H1 (cell line): ENCODE measurements at regions not wholly inside any gene's neighbourhood (a gene's known extent, or its start where the extent isn't known, plus 50 kb on each side); places are given as distances from the start of the nearest gene placed in this dataset.

Experiments
- CTCF ChIA-PET: fragments of 300-600 bp; sonication (Branson Sonifier 250); formaldehyde crosslinking; loops from one replicate; lab custom pipeline; 2021; ENCODE audit not compliant: partially characterized antibody; lab: Charles Lee
- POLR2A ChIA-PET: fragments of 300-600 bp; sonication (Branson Sonifier 250); formaldehyde crosslinking; loops from one replicate; lab custom pipeline; 2021; ENCODE audit warnings: inconsistent platforms; ENCODE audit not compliant: partially characterized antibody; lab: Charles Lee
- DNase-seq, 2 experiments: peaks; one replicate each; pipeline versions ENCODE4 v3.0.0 to v3.0.0-alpha.2; 2010 to 2022; ENCODE audit warnings: low spot score in 2 of 2, low read depth in 1 of 2, mixed read lengths in 1 of 2
- FAIRE-seq: peaks from 2 replicates; lab custom pipeline; 2011; peaks lifted over from hg19 to GRCh38; lab: Jason Lieb, UNC
- H2AFZ ChIP-seq: 2 replicates; pipeline ENCODE4 v1.8.1; 2012; ENCODE audit warnings: low read length, inconsistent platforms
- H2AK5ac ChIP-seq: 2 replicates; pipeline ENCODE4 v1.6.1; 2013; ENCODE audit warnings: low read depth, low read length
- H2BK120ac ChIP-seq: replicated peaks from 2 replicates; pipeline ENCODE3; 2013; ENCODE audit warnings: low read depth, low read length, inconsistent platforms
- H2BK12ac ChIP-seq: 2 replicates; pipeline ENCODE4 v1.6.1; 2013; ENCODE audit warnings: low read depth, low read length
- H2BK15ac ChIP-seq: 2 replicates; pipeline ENCODE4 v1.6.1; 2013; ENCODE audit warnings: low read length
- H2BK20ac ChIP-seq: 2 replicates; pipeline ENCODE4 v1.6.1; 2013; ENCODE audit warnings: low read length
- H2BK5ac ChIP-seq: 2 replicates; pipeline ENCODE4 v1.6.1; 2013; ENCODE audit warnings: low read depth, low read length
- H3K14ac ChIP-seq: 2 replicates; pipeline ENCODE4 v1.6.1; 2013; ENCODE audit warnings: inconsistent platforms; ENCODE audit not compliant: insufficient read length
- H3K18ac ChIP-seq: 2 replicates; pipeline ENCODE4 v1.6.1; 2013; ENCODE audit warnings: low read length; ENCODE audit errors: extremely low read depth
- H3K23ac ChIP-seq: 2 replicates; pipeline ENCODE4 v1.6.1; 2013; ENCODE audit warnings: inconsistent platforms; ENCODE audit not compliant: insufficient read length
- H3K23me2 ChIP-seq: 2 replicates; pipeline ENCODE4 v1.6.1; 2013; ENCODE audit warnings: low read depth, low read length
- H3K27ac ChIP-seq: 2 replicates; pipeline ENCODE4 v1.6.1; 2011; ENCODE audit warnings: low read depth, low read length, inconsistent platforms
- H3K27me3 ChIP-seq, 4 experiments: replicated peaks in 1 of 4; 1 replicate in 1 of 4; 2 replicates in 3 of 4; pipeline versions ENCODE4 v1.6.1 to v1.8.1; 2011 to 2013; ENCODE audit warnings: low read length in 3 of 4, mild to moderate bottlenecking in 3 of 4, inconsistent platforms in 2 of 4, mixed read lengths in 2 of 4, moderate library complexity in 1 of 4; ENCODE audit not compliant: control insufficient read depth in 3 of 4, insufficient read depth in 3 of 4; ENCODE audit errors: extremely low read depth in 1 of 4
- H3K36me3 ChIP-seq, 4 experiments: 2 replicates each; pipeline versions ENCODE4 v1.6.1 to v1.8.1; 2011 to 2013; ENCODE audit warnings: mild to moderate bottlenecking in 4 of 4, low read length in 3 of 4, moderate library complexity in 2 of 4, control low read depth in 1 of 4, inconsistent platforms in 1 of 4; ENCODE audit not compliant: insufficient read depth in 4 of 4, control insufficient read depth in 2 of 4
- H3K4ac ChIP-seq: replicated peaks from 2 replicates; pipeline ENCODE3; 2013; ENCODE audit warnings: low read length, low read depth, mixed read lengths, inconsistent platforms; ENCODE audit not compliant: insufficient read length
- H3K4me1 ChIP-seq, 4 experiments: replicated peaks in 1 of 4; 1 replicate in 1 of 4; 2 replicates in 3 of 4; pipeline versions ENCODE4 v1.6.1 to v1.8.1; 2011 to 2013; ENCODE audit warnings: low read length in 3 of 4, inconsistent platforms in 2 of 4, mixed read lengths in 1 of 4; ENCODE audit not compliant: insufficient read depth in 4 of 4, control insufficient read depth in 3 of 4
- H3K4me2 ChIP-seq, 2 experiments: 2 replicates each; pipeline versions ENCODE4 v1.6.1 to v1.8.1; 2011 to 2013; ENCODE audit warnings: low read depth in 2 of 2, low read length in 2 of 2, control low read depth in 1 of 2, inconsistent platforms in 1 of 2, mild to moderate bottlenecking in 1 of 2; ENCODE audit not compliant: insufficient read depth in 1 of 2
- H3K4me3 ChIP-seq, 4 experiments: fragments of 200-600, 300-600 bp in 1 of 4; sonication (generic), shearing (Covaris generic), sonication (Bioruptor Twin) in 1 of 4; 2 replicates each; pipeline versions ENCODE4 v1.5.1 to v1.8.1; 2011 to 2016; ENCODE audit warnings: low read length in 4 of 4, low read depth in 3 of 4, control low read depth in 2 of 4, inconsistent platforms in 2 of 4, mild to moderate bottlenecking in 2 of 4, mixed read lengths in 1 of 4, moderate library complexity in 1 of 4; ENCODE audit not compliant: insufficient read depth in 2 of 4; ENCODE audit errors: extremely low read depth in 1 of 4
- H3K56ac ChIP-seq: replicated peaks from 2 replicates; pipeline ENCODE3; 2013; ENCODE audit warnings: low read depth, mild to moderate bottlenecking, mixed read lengths, low read length, inconsistent platforms; ENCODE audit not compliant: insufficient read length
- H3K79me1 ChIP-seq: 2 replicates; pipeline ENCODE4 v1.6.1; 2013; ENCODE audit warnings: low read depth, low read length, control low read depth
- H3K79me2 ChIP-seq, 2 experiments: 2 replicates each; pipeline versions ENCODE4 v1.6.1 to v1.8.1; 2012 to 2013; ENCODE audit warnings: low read length in 2 of 2, mild to moderate bottlenecking in 2 of 2, inconsistent platforms in 1 of 2; ENCODE audit not compliant: insufficient read depth in 2 of 2, control insufficient read depth in 1 of 2
- H3K9ac ChIP-seq, 4 experiments: replicated peaks in 1 of 4; 1 replicate in 1 of 4; 2 replicates in 3 of 4; pipeline versions ENCODE4 v1.6.1 to v1.8.1; 2011 to 2013; ENCODE audit warnings: low read depth in 3 of 4, low read length in 3 of 4, control low read depth in 2 of 4, mild to moderate bottlenecking in 2 of 4, moderate library complexity in 2 of 4, inconsistent platforms in 1 of 4; ENCODE audit errors: extremely low read depth in 1 of 4
- H3K9me3 ChIP-seq, 2 experiments: 2 replicates each; pipeline versions ENCODE4 v1.6.1 to v1.8.1; 2012 to 2013; ENCODE audit warnings: mild to moderate bottlenecking in 2 of 2, moderate library complexity in 2 of 2, control low read depth in 1 of 2, inconsistent platforms in 1 of 2, low read depth in 1 of 2, low read length in 1 of 2, mixed read lengths in 1 of 2; ENCODE audit not compliant: insufficient read depth in 2 of 2
- H4K20me1 ChIP-seq, 2 experiments: replicated peaks in 1 of 2; 2 replicates each; pipeline versions ENCODE3 to v1.8.1; 2011 to 2013; ENCODE audit warnings: inconsistent platforms in 2 of 2, low read length in 2 of 2, mild to moderate bottlenecking in 1 of 2; ENCODE audit not compliant: insufficient read depth in 2 of 2, control insufficient read depth in 1 of 2
- H4K5ac ChIP-seq: 2 replicates; pipeline ENCODE4 v1.6.1; 2013; ENCODE audit warnings: low read length, low read depth, mixed read lengths, inconsistent platforms; ENCODE audit not compliant: insufficient read length
- H4K8ac ChIP-seq: 2 replicates; pipeline ENCODE4 v1.8.0; 2013; ENCODE audit warnings: mild to moderate bottlenecking, moderate library complexity, low read length, inconsistent platforms; ENCODE audit not compliant: insufficient read depth; ENCODE audit errors: extremely low read depth
- H4K91ac ChIP-seq: replicated peaks from 2 replicates; pipeline ENCODE3; 2013; ENCODE audit warnings: low read length, mixed read lengths, inconsistent platforms; ENCODE audit not compliant: insufficient read length
- ATF2 ChIP-seq: IDR thresholded peaks from 2 replicates; pipeline ENCODE4 v1.6.1; 2012; ENCODE audit warnings: low read length, inconsistent platforms
- BCL11A ChIP-seq, 2 experiments: IDR thresholded peaks; one replicate each; pipeline ENCODE4 v1.6.1; 2011; ENCODE audit warnings: low read depth in 2 of 2, low read length in 2 of 2, mild to moderate bottlenecking in 2 of 2
- CBX5 ChIP-seq: fragments of 300-800, 300-1000 bp; sonication (generic); IDR thresholded peaks from 2 replicates; pipeline ENCODE4 v1.7.1; 2016; ENCODE audit warnings: antibody characterized with exemption, low read length, low read depth
- CREB1 ChIP-seq: IDR thresholded peaks from 2 replicates; pipeline ENCODE4 v1.6.1; 2012; ENCODE audit warnings: inconsistent platforms
- FOSL1 ChIP-seq: IDR thresholded peaks from 2 replicates; pipeline ENCODE4 v1.6.1; 2011; ENCODE audit warnings: mild to moderate bottlenecking, low read depth, low read length, moderate library complexity; ENCODE audit not compliant: insufficient read depth
- POLR2AphosphoS5 ChIP-seq: IDR thresholded peaks from 2 replicates; pipeline ENCODE4 v1.6.1; 2011; ENCODE audit warnings: low read depth, low read length
- RBBP5 ChIP-seq: IDR thresholded peaks from 2 replicates; pipeline ENCODE4 v1.7.1; 2012; ENCODE audit warnings: low read depth, mild to moderate bottlenecking, inconsistent platforms, low read length, moderate library complexity, borderline replicate concordance
- RNF2 ChIP-seq: fragments of 200-900, 300-1000 bp; sonication (generic); IDR thresholded peaks from 2 replicates; pipeline ENCODE4 v1.7.1; 2016; ENCODE audit warnings: borderline replicate concordance, low read depth, mild to moderate bottlenecking, antibody characterized with exemption, low read length; ENCODE audit not compliant: poor library complexity, severe bottlenecking; ENCODE audit errors: missing control alignments
- SAP30 ChIP-seq: fragments of 300-600 bp; sonication (generic); IDR thresholded peaks from 2 replicates; pipeline ENCODE4 v1.7.1; 2012; ENCODE audit warnings: low read length, moderate library complexity, mild to moderate bottlenecking, inconsistent platforms; ENCODE audit not compliant: insufficient read depth, insufficient replicate concordance
- TAF1 ChIP-seq: IDR thresholded peaks from 2 replicates; pipeline ENCODE4 v1.6.1; 2011; ENCODE audit warnings: mild to moderate bottlenecking, low read depth, low read length
- TAF7 ChIP-seq: optimal IDR thresholded peaks from 2 replicates; pipeline ENCODE3; 2011; ENCODE audit warnings: low read depth, mild to moderate bottlenecking, inconsistent platforms, low read length, moderate library complexity, borderline replicate concordance
- YY1 ChIP-seq: IDR thresholded peaks from 2 replicates; pipeline ENCODE4 v1.6.1; 2011; ENCODE audit warnings: low read depth, mild to moderate bottlenecking, low read length
- WGBS, 2 experiments: shearing (Covaris generic) in 1 of 2; methylation state at CpG; one replicate each; pipeline versions ENCODE4 v1.1.6 to v1.1.7; 2013 to 2015; ENCODE audit warnings: low lambda C conversion rate in 2 of 2, mixed read lengths in 2 of 2, inconsistent platforms in 1 of 2, low coverage in 1 of 2, missing lambda C conversion rate in 1 of 2; ENCODE audit not compliant: insufficient replicate concordance in 2 of 2, insufficient coverage in 1 of 2, insufficient read length in 1 of 2; ENCODE audit errors: extremely low coverage in 1 of 2, missing lambda C conversion rate in 1 of 2; 5-methylcytosine and 5-hydroxymethylcytosine counted together

DNA sequence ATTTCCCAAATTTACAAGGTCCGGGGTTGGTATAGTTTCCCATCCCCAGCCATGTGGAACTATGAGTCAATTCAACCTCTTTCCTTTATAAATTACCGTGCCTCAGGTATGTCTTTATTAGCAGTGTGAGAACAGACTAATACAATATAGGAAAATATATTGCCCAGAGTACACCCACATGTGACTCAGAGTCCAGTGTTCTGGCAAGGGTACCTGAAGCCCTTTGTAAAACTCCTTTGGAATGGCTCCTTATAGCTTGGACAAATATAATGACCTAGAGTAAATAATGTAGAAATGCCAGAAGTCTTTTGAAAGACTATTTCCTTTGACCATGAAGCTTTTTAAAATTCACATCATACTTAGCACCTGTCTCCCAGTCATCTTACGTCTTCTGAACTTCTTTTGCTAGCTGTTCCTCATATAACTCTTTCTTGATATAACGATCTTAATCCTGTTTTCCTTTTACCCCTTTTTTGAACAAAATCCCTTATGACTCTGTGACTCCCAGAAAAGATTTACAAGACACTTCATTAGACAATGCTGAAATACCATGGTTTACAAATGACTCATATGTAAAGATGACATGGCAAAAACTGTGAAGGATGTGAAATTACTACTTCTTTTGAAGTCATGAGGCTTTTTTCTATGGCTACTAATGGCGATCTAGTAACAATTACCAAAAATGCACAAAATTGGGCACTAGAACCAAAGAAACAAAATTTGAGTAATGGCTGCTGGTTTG, 408.9 kb downstream of the NAP1L3 start:
- H2BK12ac ChIP-seq = no peak overlapping the region
- no peak for FAIRE-seq
- no peak overlapping the region for H2BK15ac ChIP-seq
- H3K79me1 ChIP-seq = no peaks in the 10 kb centered on the region
- DNase-seq = no peak
- H3K4ac ChIP-seq = no peak overlapping the region
- H3K27ac ChIP-seq = no peak overlapping the region
- ChIA-PET POLR2A (no interaction called here), CTCF (no interaction called here)
- no peaks in the 10 kb centered on the region for H3K9me3 ChIP-seq
- H3K9ac ChIP-seq = no peak overlapping the region
- WGBS, 2 experiments = 95% methylated on average over 5 of the region's 5 CpGs; no CpG with 5 or more reads in 1 of the 2 experiments
- H2BK20ac ChIP-seq = no peak overlapping the region
- H3K23me2 ChIP-seq = no peaks in the 10 kb centered on the region
- H3K4me2 ChIP-seq = no peak overlapping the region
- H3K23ac ChIP-seq = no peak overlapping the region
- H3K27me3 ChIP-seq = no peaks in the 10 kb centered on the region
- no peaks in the 10 kb centered on the region for H3K79me2 ChIP-seq
- H3K56ac ChIP-seq = no peak overlapping the region
- H2AK5ac ChIP-seq = no peak overlapping the region
- no peak for TF ChIP-seq ATF2
- no peak for TF ChIP-seq CREB1
- no peak for TF ChIP-seq YY1
- TF ChIP-seq BCL11A (IDR thresholded peaks at IDR 0.05; ENCODE audit: low read depth in 2 of 2, low read length in 2 of 2) = no peak
- TF ChIP-seq POLR2AphosphoS5 = no peak
- no peak for TF ChIP-seq CBX5
- no peak for TF ChIP-seq TAF7
- no peak for TF ChIP-seq SAP30
- TF ChIP-seq TAF1 = no peak
- no peak for TF ChIP-seq RNF2
- no peak for TF ChIP-seq FOSL1
- no peak for TF ChIP-seq RBBP5
- no peak overlapping the region for H3K18ac ChIP-seq
- H2BK5ac ChIP-seq = no peak overlapping the region
- H4K5ac ChIP-seq = no peak overlapping the region
- no peak overlapping the region for H2BK120ac ChIP-seq
- no peak overlapping the region for H3K14ac ChIP-seq
- H4K8ac ChIP-seq = no peak overlapping the region
- no peak overlapping the region for H2AFZ ChIP-seq
- no peaks in the 10 kb centered on the region for H3K4me1 ChIP-seq
- H3K36me3 ChIP-seq = no peaks in the 10 kb centered on the region
- H3K4me3 ChIP-seq = no peak overlapping the region
- H4K20me1 ChIP-seq = no peaks in the 10 kb centered on the region
- no peak overlapping the region for H4K91ac ChIP-seq
